Natural killer cell (primary cell): ENCODE measurements at regions not wholly inside any gene's neighbourhood (a gene's known extent, or its start where the extent isn't known, plus 50 kb on each side); places are given as distances from the start of the nearest gene placed in this dataset.

Experiments used
- ATAC-seq, 3 donors: fragments of 150-1000 bp in 2 of 3; fragments of 200-7000 bp in 1 of 3; cut with Tn5 transposase; 1 replicate in 1 of 3; 2 replicates in 2 of 3; pipeline ENCODE4 v1.10.0; 2021; ENCODE audit warnings: mild to moderate bottlenecking in 2 of 3, moderate library complexity in 2 of 3
- DNase-seq, 2 donors: peaks; one replicate each; pipeline versions ENCODE4 v3.0.0 to v3.0.0-alpha.2; 2013 to 2021; ENCODE audit warnings: mixed read lengths in 1 of 2
- H3K27ac ChIP-seq: one replicate; pipeline ENCODE4 v1.5.1; 2013; ENCODE audit warnings: mild to moderate bottlenecking, low read length
- H3K27me3 ChIP-seq: one replicate; pipeline ENCODE4 v1.6.1; 2013; ENCODE audit warnings: low read length; ENCODE audit not compliant: control insufficient read depth, insufficient read depth
- H3K36me3 ChIP-seq: one replicate; pipeline ENCODE4 v1.6.1; 2013; ENCODE audit warnings: low read length; ENCODE audit not compliant: control insufficient read depth, insufficient read depth
- H3K4me1 ChIP-seq: one replicate; pipeline ENCODE4 v1.6.1; 2013; ENCODE audit warnings: low read length; ENCODE audit not compliant: control insufficient read depth, insufficient read depth
- H3K4me3 ChIP-seq: one replicate; pipeline ENCODE4 v1.5.1; 2013; ENCODE audit warnings: low read length
- H3K9me3 ChIP-seq: one replicate; pipeline ENCODE4 v1.6.1; 2013; ENCODE audit warnings: low read length; ENCODE audit not compliant: control insufficient read depth, insufficient read depth
- H3K27ac Mint-ChIP-seq, 2 donors: one replicate each; pipeline ENCODE4 v1.8.0; 2022; ENCODE audit warnings: mild to moderate bottlenecking in 2 of 2, mixed read lengths in 2 of 2, moderate library complexity in 1 of 2
- H3K27me3 Mint-ChIP-seq, 2 donors: one replicate each; pipeline ENCODE4 v1.8.0; 2022; ENCODE audit warnings: low read depth in 2 of 2, mixed read lengths in 2 of 2
- H3K36me3 Mint-ChIP-seq: one replicate; pipeline ENCODE4 v1.8.0; 2022; ENCODE audit warnings: mixed read lengths
- H3K4me1 Mint-ChIP-seq, 2 donors: one replicate each; pipeline ENCODE4 v1.8.0; 2022; ENCODE audit warnings: mixed read lengths in 2 of 2
- H3K4me3 Mint-ChIP-seq: one replicate; pipeline ENCODE4 v1.8.0; 2022; ENCODE audit warnings: mild to moderate bottlenecking, moderate library complexity, mixed read lengths
- H3K9me3 Mint-ChIP-seq, 2 donors: one replicate each; pipeline ENCODE4 v1.8.0; 2022; ENCODE audit warnings: mixed read lengths in 2 of 2
- CTCF ChIP-seq: fragments of 200-600 bp; IDR thresholded peaks from one replicate; pipeline ENCODE4 v1.8.0; 2022; ENCODE audit warnings: antibody characterized with exemption
- WGBS: methylation state at CpG from one replicate; pipeline ENCODE4 v1.1.7; 2013; ENCODE audit warnings: missing lambda C conversion rate; ENCODE audit not compliant: insufficient coverage; 5-methylcytosine and 5-hydroxymethylcytosine counted together
- intact Hi-C: fragments of 100-400 bp; cut with micrococcal nuclease; formaldehyde crosslinking; loops from one replicate; pipeline ENCODE4 v1.14.2; 2022

DNA sequence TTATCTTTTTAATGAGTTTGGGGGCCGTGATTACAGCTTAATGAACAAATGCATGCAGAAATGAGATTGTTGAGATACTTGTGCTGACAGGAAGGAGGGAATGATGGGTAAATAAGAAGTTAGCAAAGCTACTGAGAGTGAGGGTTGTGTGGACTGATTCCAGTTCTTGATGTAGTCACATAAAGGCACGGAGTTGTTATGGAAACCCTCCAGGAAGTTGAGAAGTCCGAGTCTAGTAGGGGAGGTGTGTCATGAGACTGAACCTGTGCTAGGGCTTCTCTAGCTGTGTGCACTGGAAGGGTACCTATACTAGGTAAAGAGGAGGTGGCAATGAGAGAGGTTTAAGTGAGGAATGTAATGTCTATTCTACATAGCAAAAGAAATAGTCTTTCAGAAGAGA is 475.7 kb downstream of the USP25 start:
- H3K4me3 ChIP-seq: no peak overlapping the region
- H3K27me3 ChIP-seq: no peaks in the 10 kb centered on the region
- Mint-ChIP-seq H3K27ac (no peak overlapping the region), H3K36me3 (no peaks in the 10 kb centered on the region), H3K27me3 (no peaks in the 10 kb centered on the region), H3K4me1 (no peaks in the 10 kb centered on the region), H3K4me3 (no peak overlapping the region), H3K9me3 (peaks cover 16 to 18% of the 10 kb centered on the region in 2 donors)
- H3K9me3 ChIP-seq: no peaks in the 10 kb centered on the region
- no peak for TF ChIP-seq CTCF
- ATAC-seq: no peak
- no peaks in the 10 kb centered on the region for H3K4me1 ChIP-seq
- WGBS: 76% methylated on average over 3 of the region's 3 CpGs
- no peaks in the 10 kb centered on the region for H3K36me3 ChIP-seq
- intact Hi-C loops: no loop called here
- no peak overlapping the region for H3K27ac ChIP-seq
- no peak for DNase-seq

- 75% methylated on average over 5 of the region's 7 CpGs for WGBS
- intact Hi-C loops: no loop called here
Observed at GRCh38 chr21:16211339-16212303, 481.8 kb downstream of the USP25 start.

GRCh38 chr21:16213518-16213917 is 483.7 kb downstream of the USP25 start:
- no peak for TF ChIP-seq CTCF
- no peaks in the 10 kb centered on the region for H3K4me1 Mint-ChIP-seq
- H3K27ac ChIP-seq: no peak overlapping the region
- H3K36me3 Mint-ChIP-seq: no peaks in the 10 kb centered on the region
- DNase-seq: no peak
- H3K27me3 Mint-ChIP-seq: no peaks in the 10 kb centered on the region
- peaks cover 4 to 6% of the 10 kb centered on the region in 2 donors for H3K9me3 Mint-ChIP-seq
- no peak for ATAC-seq
- no peaks in the 10 kb centered on the region for H3K4me1 ChIP-seq
- no peaks in the 10 kb centered on the region for H3K9me3 ChIP-seq
- H3K4me3 ChIP-seq: no peak overlapping the region
- intact Hi-C loops: no loop called here
- no peak overlapping the region for H3K27ac Mint-ChIP-seq
- no peak overlapping the region for H3K4me3 Mint-ChIP-seq
- H3K36me3 ChIP-seq: no peaks in the 10 kb centered on the region
- H3K27me3 ChIP-seq: no peaks in the 10 kb centered on the region
- WGBS: 100% methylated on average over 1 of the region's 3 CpGs

More at GRCh38 chr21:16211339-16212303, 481.8 kb downstream of the USP25 start:
- DNase-seq: no peak
- H3K4me1 ChIP-seq: no peaks in the 10 kb centered on the region
- no peaks in the 10 kb centered on the region for H3K36me3 Mint-ChIP-seq
- no peaks in the 10 kb centered on the region for H3K9me3 ChIP-seq
- ATAC-seq: no peak
- no peaks in the 10 kb centered on the region for H3K36me3 ChIP-seq
- H3K27me3 ChIP-seq: no peaks in the 10 kb centered on the region
- H3K4me1 Mint-ChIP-seq: no peaks in the 10 kb centered on the region
- H3K27ac Mint-ChIP-seq: no peak overlapping the region
- no peak overlapping the region for H3K4me3 ChIP-seq
- no peak for TF ChIP-seq CTCF
- H3K27ac ChIP-seq: no peak overlapping the region
- H3K4me3 Mint-ChIP-seq: no peak overlapping the region
- no peaks in the 10 kb centered on the region for H3K27me3 Mint-ChIP-seq
- peaks cover 6 to 7% of the 10 kb centered on the region in 2 donors for H3K9me3 Mint-ChIP-seq
